H1 (cell line): ENCODE measurements at regions not wholly inside any gene's neighbourhood (a gene's known extent, or its start where the extent isn't known, plus 50 kb on each side); places are given as distances from the start of the nearest gene placed in this dataset.

Experiments used
- CTCF ChIA-PET: fragments of 300-600 bp; sonication (Branson Sonifier 250); formaldehyde crosslinking; loops from one replicate; lab custom pipeline; 2021; ENCODE audit not compliant: partially characterized antibody; lab: Charles Lee
- POLR2A ChIA-PET: fragments of 300-600 bp; sonication (Branson Sonifier 250); formaldehyde crosslinking; loops from one replicate; lab custom pipeline; 2021; ENCODE audit warnings: inconsistent platforms; ENCODE audit not compliant: partially characterized antibody; lab: Charles Lee
- DNase-seq, 2 experiments: peaks; one replicate each; pipeline versions ENCODE4 v3.0.0 to v3.0.0-alpha.2; 2010 to 2022; ENCODE audit warnings: low spot score in 2 of 2, low read depth in 1 of 2, mixed read lengths in 1 of 2
- FAIRE-seq: peaks from 2 replicates; lab custom pipeline; 2011; peaks lifted over from hg19 to GRCh38; lab: Jason Lieb, UNC
- H2AFZ ChIP-seq: 2 replicates; pipeline ENCODE4 v1.8.1; 2012; ENCODE audit warnings: low read length, inconsistent platforms
- H2AK5ac ChIP-seq: 2 replicates; pipeline ENCODE4 v1.6.1; 2013; ENCODE audit warnings: low read depth, low read length
- H2BK120ac ChIP-seq: replicated peaks from 2 replicates; pipeline ENCODE3; 2013; ENCODE audit warnings: low read depth, low read length, inconsistent platforms
- H2BK12ac ChIP-seq: 2 replicates; pipeline ENCODE4 v1.6.1; 2013; ENCODE audit warnings: low read depth, low read length
- H2BK15ac ChIP-seq: 2 replicates; pipeline ENCODE4 v1.6.1; 2013; ENCODE audit warnings: low read length
- H2BK20ac ChIP-seq: 2 replicates; pipeline ENCODE4 v1.6.1; 2013; ENCODE audit warnings: low read length
- H2BK5ac ChIP-seq: 2 replicates; pipeline ENCODE4 v1.6.1; 2013; ENCODE audit warnings: low read depth, low read length
- H3K14ac ChIP-seq: 2 replicates; pipeline ENCODE4 v1.6.1; 2013; ENCODE audit warnings: inconsistent platforms; ENCODE audit not compliant: insufficient read length
- H3K18ac ChIP-seq: 2 replicates; pipeline ENCODE4 v1.6.1; 2013; ENCODE audit warnings: low read length; ENCODE audit errors: extremely low read depth
- H3K23ac ChIP-seq: 2 replicates; pipeline ENCODE4 v1.6.1; 2013; ENCODE audit warnings: inconsistent platforms; ENCODE audit not compliant: insufficient read length
- H3K23me2 ChIP-seq: 2 replicates; pipeline ENCODE4 v1.6.1; 2013; ENCODE audit warnings: low read depth, low read length
- H3K27ac ChIP-seq: 2 replicates; pipeline ENCODE4 v1.6.1; 2011; ENCODE audit warnings: low read depth, low read length, inconsistent platforms
- H3K27me3 ChIP-seq, 4 experiments: replicated peaks in 1 of 4; 1 replicate in 1 of 4; 2 replicates in 3 of 4; pipeline versions ENCODE4 v1.6.1 to v1.8.1; 2011 to 2013; ENCODE audit warnings: low read length in 3 of 4, mild to moderate bottlenecking in 3 of 4, inconsistent platforms in 2 of 4, mixed read lengths in 2 of 4, moderate library complexity in 1 of 4; ENCODE audit not compliant: control insufficient read depth in 3 of 4, insufficient read depth in 3 of 4; ENCODE audit errors: extremely low read depth in 1 of 4
- H3K36me3 ChIP-seq, 4 experiments: 2 replicates each; pipeline versions ENCODE4 v1.6.1 to v1.8.1; 2011 to 2013; ENCODE audit warnings: mild to moderate bottlenecking in 4 of 4, low read length in 3 of 4, moderate library complexity in 2 of 4, control low read depth in 1 of 4, inconsistent platforms in 1 of 4; ENCODE audit not compliant: insufficient read depth in 4 of 4, control insufficient read depth in 2 of 4
- H3K4ac ChIP-seq: replicated peaks from 2 replicates; pipeline ENCODE3; 2013; ENCODE audit warnings: low read length, low read depth, mixed read lengths, inconsistent platforms; ENCODE audit not compliant: insufficient read length
- H3K4me1 ChIP-seq, 4 experiments: replicated peaks in 1 of 4; 1 replicate in 1 of 4; 2 replicates in 3 of 4; pipeline versions ENCODE4 v1.6.1 to v1.8.1; 2011 to 2013; ENCODE audit warnings: low read length in 3 of 4, inconsistent platforms in 2 of 4, mixed read lengths in 1 of 4; ENCODE audit not compliant: insufficient read depth in 4 of 4, control insufficient read depth in 3 of 4
- H3K4me2 ChIP-seq, 2 experiments: 2 replicates each; pipeline versions ENCODE4 v1.6.1 to v1.8.1; 2011 to 2013; ENCODE audit warnings: low read depth in 2 of 2, low read length in 2 of 2, control low read depth in 1 of 2, inconsistent platforms in 1 of 2, mild to moderate bottlenecking in 1 of 2; ENCODE audit not compliant: insufficient read depth in 1 of 2
- H3K4me3 ChIP-seq, 4 experiments: fragments of 200-600, 300-600 bp in 1 of 4; sonication (generic), shearing (Covaris generic), sonication (Bioruptor Twin) in 1 of 4; 2 replicates each; pipeline versions ENCODE4 v1.5.1 to v1.8.1; 2011 to 2016; ENCODE audit warnings: low read length in 4 of 4, low read depth in 3 of 4, control low read depth in 2 of 4, inconsistent platforms in 2 of 4, mild to moderate bottlenecking in 2 of 4, mixed read lengths in 1 of 4, moderate library complexity in 1 of 4; ENCODE audit not compliant: insufficient read depth in 2 of 4; ENCODE audit errors: extremely low read depth in 1 of 4
- H3K56ac ChIP-seq: replicated peaks from 2 replicates; pipeline ENCODE3; 2013; ENCODE audit warnings: low read depth, mild to moderate bottlenecking, mixed read lengths, low read length, inconsistent platforms; ENCODE audit not compliant: insufficient read length
- H3K79me1 ChIP-seq: 2 replicates; pipeline ENCODE4 v1.6.1; 2013; ENCODE audit warnings: low read depth, low read length, control low read depth
- H3K79me2 ChIP-seq, 2 experiments: 2 replicates each; pipeline versions ENCODE4 v1.6.1 to v1.8.1; 2012 to 2013; ENCODE audit warnings: low read length in 2 of 2, mild to moderate bottlenecking in 2 of 2, inconsistent platforms in 1 of 2; ENCODE audit not compliant: insufficient read depth in 2 of 2, control insufficient read depth in 1 of 2
- H3K9ac ChIP-seq, 4 experiments: replicated peaks in 1 of 4; 1 replicate in 1 of 4; 2 replicates in 3 of 4; pipeline versions ENCODE4 v1.6.1 to v1.8.1; 2011 to 2013; ENCODE audit warnings: low read depth in 3 of 4, low read length in 3 of 4, control low read depth in 2 of 4, mild to moderate bottlenecking in 2 of 4, moderate library complexity in 2 of 4, inconsistent platforms in 1 of 4; ENCODE audit errors: extremely low read depth in 1 of 4
- H3K9me3 ChIP-seq, 2 experiments: 2 replicates each; pipeline versions ENCODE4 v1.6.1 to v1.8.1; 2012 to 2013; ENCODE audit warnings: mild to moderate bottlenecking in 2 of 2, moderate library complexity in 2 of 2, control low read depth in 1 of 2, inconsistent platforms in 1 of 2, low read depth in 1 of 2, low read length in 1 of 2, mixed read lengths in 1 of 2; ENCODE audit not compliant: insufficient read depth in 2 of 2
- H4K20me1 ChIP-seq, 2 experiments: replicated peaks in 1 of 2; 2 replicates each; pipeline versions ENCODE3 to v1.8.1; 2011 to 2013; ENCODE audit warnings: inconsistent platforms in 2 of 2, low read length in 2 of 2, mild to moderate bottlenecking in 1 of 2; ENCODE audit not compliant: insufficient read depth in 2 of 2, control insufficient read depth in 1 of 2
- H4K5ac ChIP-seq: 2 replicates; pipeline ENCODE4 v1.6.1; 2013; ENCODE audit warnings: low read length, low read depth, mixed read lengths, inconsistent platforms; ENCODE audit not compliant: insufficient read length
- H4K8ac ChIP-seq: 2 replicates; pipeline ENCODE4 v1.8.0; 2013; ENCODE audit warnings: mild to moderate bottlenecking, moderate library complexity, low read length, inconsistent platforms; ENCODE audit not compliant: insufficient read depth; ENCODE audit errors: extremely low read depth
- H4K91ac ChIP-seq: replicated peaks from 2 replicates; pipeline ENCODE3; 2013; ENCODE audit warnings: low read length, mixed read lengths, inconsistent platforms; ENCODE audit not compliant: insufficient read length
- ASH2L ChIP-seq: fragments of 200-600, 300-600 bp; sonication (generic); IDR thresholded peaks from one replicate; pipeline ENCODE4 v1.7.1; 2017; ENCODE audit warnings: low read length
- BACH1 ChIP-seq: IDR thresholded peaks from 2 replicates; pipeline ENCODE4 v1.6.1; 2012; ENCODE audit warnings: low read length, improper control_type of control experiment
- CBX8 ChIP-seq: fragments of 300-800, 300-1000 bp; sonication (generic); IDR thresholded peaks from 2 replicates; pipeline ENCODE4 v1.7.1; 2016; ENCODE audit warnings: low read depth, low read length, borderline replicate concordance
- FOSL1 ChIP-seq: IDR thresholded peaks from 2 replicates; pipeline ENCODE4 v1.6.1; 2011; ENCODE audit warnings: mild to moderate bottlenecking, low read depth, low read length, moderate library complexity; ENCODE audit not compliant: insufficient read depth
- GABPA ChIP-seq: IDR thresholded peaks from 2 replicates; pipeline ENCODE4 v1.6.1; 2011; ENCODE audit warnings: mild to moderate bottlenecking, low read length, moderate library complexity, borderline replicate concordance; ENCODE audit not compliant: insufficient read depth
- KDM1A ChIP-seq: fragments of 200-600, 300-600 bp; sonication (generic); IDR thresholded peaks from 2 replicates; pipeline ENCODE4 v1.7.1; 2016; ENCODE audit warnings: mild to moderate bottlenecking, low read length, borderline replicate concordance
- NANOG ChIP-seq: IDR thresholded peaks from 2 replicates; pipeline ENCODE4 v1.6.1; 2011; ENCODE audit warnings: low read length, low read depth, mild to moderate bottlenecking, inconsistent platforms; ENCODE audit not compliant: insufficient read depth, poor library complexity, severe bottlenecking
- PHF8 ChIP-seq: fragments of 200-600 bp; sonication (generic); conservative IDR thresholded peaks from 2 replicates; pipeline ENCODE4 v1.7.1; 2012; ENCODE audit warnings: low read depth, mild to moderate bottlenecking, inconsistent platforms, low read length, moderate library complexity
- SIRT6 ChIP-seq: IDR thresholded peaks from one replicate; pipeline ENCODE4 v1.7.1; 2012; ENCODE audit warnings: low read length, inconsistent platforms
- SIX5 ChIP-seq: IDR thresholded peaks from 2 replicates; pipeline ENCODE4 v1.6.1; 2011; ENCODE audit warnings: mild to moderate bottlenecking, low read depth, low read length
- SUZ12 ChIP-seq: fragments of 200-600 bp; sonication (generic); IDR thresholded peaks from 2 replicates; pipeline ENCODE4 v1.6.1; 2012; ENCODE audit warnings: mild to moderate bottlenecking, inconsistent platforms, low read length, moderate library complexity, mixed read lengths
- TAF1 ChIP-seq: IDR thresholded peaks from 2 replicates; pipeline ENCODE4 v1.6.1; 2011; ENCODE audit warnings: mild to moderate bottlenecking, low read depth, low read length
- YY1 ChIP-seq: IDR thresholded peaks from 2 replicates; pipeline ENCODE4 v1.6.1; 2011; ENCODE audit warnings: low read depth, mild to moderate bottlenecking, low read length
- WGBS, 2 experiments: shearing (Covaris generic) in 1 of 2; methylation state at CpG; one replicate each; pipeline versions ENCODE4 v1.1.6 to v1.1.7; 2013 to 2015; ENCODE audit warnings: low lambda C conversion rate in 2 of 2, mixed read lengths in 2 of 2, inconsistent platforms in 1 of 2, low coverage in 1 of 2, missing lambda C conversion rate in 1 of 2; ENCODE audit not compliant: insufficient replicate concordance in 2 of 2, insufficient coverage in 1 of 2, insufficient read length in 1 of 2; ENCODE audit errors: extremely low coverage in 1 of 2, missing lambda C conversion rate in 1 of 2; 5-methylcytosine and 5-hydroxymethylcytosine counted together
- TF ChIP-seq, protein P1 (sequence below): IDR thresholded peaks from 2 replicates; pipeline ENCODE4 v1.6.1; 2012; ENCODE audit warnings: inconsistent platforms

DNA sequence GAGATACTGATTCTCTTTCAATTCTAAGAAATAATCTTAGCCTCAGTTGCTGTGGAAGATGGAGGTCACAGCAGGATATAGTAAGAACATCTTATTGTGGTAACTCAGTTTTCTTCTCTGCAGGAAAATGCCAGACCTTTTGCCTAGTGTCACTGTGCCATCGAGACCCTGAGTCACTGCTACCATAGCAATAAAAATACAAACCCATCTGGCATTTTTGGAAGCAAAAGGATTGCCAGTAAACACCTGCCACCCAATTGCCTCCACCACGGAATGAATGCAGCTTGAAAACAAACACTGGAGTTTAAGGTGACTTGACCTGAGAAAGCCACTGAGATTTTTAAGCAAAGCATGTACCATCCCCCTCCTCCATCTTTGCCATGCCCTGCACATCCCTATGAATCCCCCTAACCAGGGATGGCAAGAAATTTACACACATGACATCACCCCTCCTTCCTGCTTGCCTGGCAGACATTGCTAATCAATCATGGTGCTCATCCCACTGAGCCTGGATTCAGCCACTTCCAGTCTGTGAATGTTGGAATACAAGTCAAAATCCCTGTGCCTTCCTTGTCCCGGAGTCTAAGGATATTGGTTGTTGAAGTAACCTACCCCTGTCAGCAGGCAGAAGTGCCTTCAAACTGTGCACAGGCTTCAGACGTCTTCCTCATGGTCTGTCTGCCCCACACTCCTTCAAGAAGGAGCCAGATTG is 59.6 kb upstream of the MAMLD1 start:
- Histone ChIP-seq H3K27me3 (no peaks in the 10 kb centered on the region), H3K4me1 (no peaks in the 10 kb centered on the region), H4K91ac (no peak overlapping the region), H2BK20ac (no peak overlapping the region), H3K9me3 (no peaks in the 10 kb centered on the region), H4K8ac (no peak overlapping the region), H3K4me2 (no peak overlapping the region), H3K79me1 (no peaks in the 10 kb centered on the region), H3K18ac (no peak overlapping the region), H3K27ac (no peak overlapping the region), H3K14ac (no peak overlapping the region), H2BK12ac (no peak overlapping the region), H3K56ac (no peak overlapping the region), H3K79me2 (no peaks in the 10 kb centered on the region), H3K9ac (no peak overlapping the region), H2AFZ (no peak overlapping the region), H3K23me2 (no peaks in the 10 kb centered on the region), H2BK5ac (no peak overlapping the region), H4K5ac (no peak overlapping the region), H3K4ac (no peak overlapping the region), H2AK5ac (no peak overlapping the region), H3K36me3 (no peaks in the 10 kb centered on the region), H3K23ac (no peak overlapping the region), H3K4me3 (no peak overlapping the region), H2BK120ac (no peak overlapping the region), H2BK15ac (no peak overlapping the region), H4K20me1 (no peaks in the 10 kb centered on the region)
- ChIA-PET CTCF (no interaction called here), POLR2A (no interaction called here)
- FAIRE-seq (no peak), DNase-seq (no peak)
- 92% methylated on average over 3 of the region's 4 CpGs; no CpG with 5 or more reads in 1 of the 2 experiments for WGBS, 2 experiments
- TF ChIP-seq CBX8 (no peak), TAF1 (no peak), SUZ12 (no peak), NANOG (no peak), YY1 (no peak), KDM1A (no peak), ASH2L (no peak), PHF8 (no peak), BACH1 (no peak), SIX5 (no peak), GABPA (no peak), FOSL1 (no peak), SIRT6 (no peak)
- TF ChIP-seq, protein P1, sequence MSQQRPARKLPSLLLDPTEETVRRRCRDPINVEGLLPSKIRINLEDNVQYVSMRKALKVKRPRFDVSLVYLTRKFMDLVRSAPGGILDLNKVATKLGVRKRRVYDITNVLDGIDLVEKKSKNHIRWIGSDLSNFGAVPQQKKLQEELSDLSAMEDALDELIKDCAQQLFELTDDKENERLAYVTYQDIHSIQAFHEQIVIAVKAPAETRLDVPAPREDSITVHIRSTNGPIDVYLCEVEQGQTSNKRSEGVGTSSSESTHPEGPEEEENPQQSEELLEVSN = no peak
